ENCODE measurements at regions not wholly inside any gene's neighbourhood (a gene's known extent, or its start where the extent isn't known, plus 50 kb on each side); places are given as distances from the start of the nearest gene placed in this dataset.

GRCh38 chr6:139509167-139509566 lies 134.7 kb upstream of the CITED2 start:
- TF ChIP-seq POLR2A (IDR thresholded peaks at IDR 0.05) = no peak
- TF ChIP-seq CTCF (IDR thresholded peaks at IDR 0.05) = no peak
- intact Hi-C loops (cut with DNase I; ENCODE audit: low total_unique reads) = no loop called here

GRCh38 chr6:139508576-139508975 lies 134.1 kb upstream of the CITED2 start:
- H3K27ac ChIP-seq = no peak overlapping the region
- no peaks in the 10 kb centered on the region for H3K4me1 ChIP-seq
- intact Hi-C loops (cut with DNase I; ENCODE audit: low total_unique reads) = no loop called here
- H3K36me3 ChIP-seq (ENCODE audit: low read depth, missing control alignments) = no peaks in the 10 kb centered on the region
- H3K4me3 ChIP-seq = no peak overlapping the region
- WGBS, 2 donors = 80 to 93% methylated on average over 2 of the region's 2 CpGs
- no peaks in the 10 kb centered on the region for H3K27me3 ChIP-seq
- no peaks in the 10 kb centered on the region for H3K9me3 ChIP-seq
- no peak for DNase-seq
- TF ChIP-seq CTCF (IDR thresholded peaks at IDR 0.05) = no peak
- TF ChIP-seq POLR2A (IDR thresholded peaks at IDR 0.05) = no peak

More at GRCh38 chr6:139509167-139509566, 134.7 kb upstream of the CITED2 start:
- no peak for DNase-seq
- no peaks in the 10 kb centered on the region for H3K9me3 ChIP-seq
- no peaks in the 10 kb centered on the region for H3K27me3 ChIP-seq
- H3K4me1 ChIP-seq = no peaks in the 10 kb centered on the region
- H3K4me3 ChIP-seq = no peak overlapping the region
- no peaks in the 10 kb centered on the region for H3K36me3 ChIP-seq (ENCODE audit: low read depth, missing control alignments)
- 85 to 95% methylated on average over 4 of the region's 4 CpGs for WGBS, 2 donors
- H3K27ac ChIP-seq = no peak overlapping the region

- no peak for TF ChIP-seq CTCF (IDR thresholded peaks at IDR 0.05)
- TF ChIP-seq POLR2A (IDR thresholded peaks at IDR 0.05) = no peak
- DNase-seq = no peak
- H3K4me3 ChIP-seq = no peak overlapping the region
- no peaks in the 10 kb centered on the region for H3K27me3 ChIP-seq
- H3K27ac ChIP-seq = no peak overlapping the region
- no peaks in the 10 kb centered on the region for H3K9me3 ChIP-seq
- intact Hi-C loops (cut with DNase I; ENCODE audit: low total_unique reads) = no loop called here
- H3K36me3 ChIP-seq (ENCODE audit: low read depth, missing control alignments) = no peaks in the 10 kb centered on the region
- no peaks in the 10 kb centered on the region for H3K4me1 ChIP-seq
- 85 to 91% methylated on average over 2 of the region's 2 CpGs for WGBS, 2 donors
These were observed 133.6 kb upstream of the CITED2 start for GRCh38 chr6:139508023-139508422.

GRCh38 chr6:139500977-139501376 lies 126.5 kb upstream of the CITED2 start:
- Histone ChIP-seq H3K9me3 (no peaks in the 10 kb centered on the region), H3K4me3 (no peak overlapping the region), H3K36me3 (ENCODE audit: low read depth, missing control alignments) (no peaks in the 10 kb centered on the region), H3K4me1 (no peaks in the 10 kb centered on the region), H3K27ac (no peak overlapping the region), H3K27me3 (no peaks in the 10 kb centered on the region)
- 94 to 100% methylated on average over 1 of the region's 1 CpG for WGBS, 2 donors
- no peak for DNase-seq
- intact Hi-C loops (cut with DNase I; ENCODE audit: low total_unique reads) = no loop called here
- TF ChIP-seq CTCF (IDR thresholded peaks at IDR 0.05) = no peak
- no peak for TF ChIP-seq POLR2A (IDR thresholded peaks at IDR 0.05)

- H3K4me3 ChIP-seq = no peak overlapping the region
- H3K36me3 ChIP-seq (ENCODE audit: low read depth, missing control alignments) = no peaks in the 10 kb centered on the region
- no peak for TF ChIP-seq POLR2A (IDR thresholded peaks at IDR 0.05)
- TF ChIP-seq CTCF (IDR thresholded peaks at IDR 0.05) = no peak
- H3K27me3 ChIP-seq = no peaks in the 10 kb centered on the region
- intact Hi-C loops (cut with DNase I; ENCODE audit: low total_unique reads) = no loop called here
- H3K4me1 ChIP-seq = no peaks in the 10 kb centered on the region
- H3K9me3 ChIP-seq = no peaks in the 10 kb centered on the region
- no peak for DNase-seq
- no peak overlapping the region for H3K27ac ChIP-seq
- 81 to 82% methylated on average over 2 of the region's 2 CpGs for WGBS, 2 donors
These were observed 124.3 kb upstream of the CITED2 start for GRCh38 chr6:139498715-139499114.
